ENCODE measurements at regions not wholly inside any gene's neighbourhood (a gene's known extent, or its start where the extent isn't known, plus 50 kb on each side); places are given as distances from the start of the nearest gene placed in this dataset. TPM values are rescaled to one million over a fixed set of nuclear protein-coding genes. Genes with fewer than 3 reads are reported as not detected.

DNA sequence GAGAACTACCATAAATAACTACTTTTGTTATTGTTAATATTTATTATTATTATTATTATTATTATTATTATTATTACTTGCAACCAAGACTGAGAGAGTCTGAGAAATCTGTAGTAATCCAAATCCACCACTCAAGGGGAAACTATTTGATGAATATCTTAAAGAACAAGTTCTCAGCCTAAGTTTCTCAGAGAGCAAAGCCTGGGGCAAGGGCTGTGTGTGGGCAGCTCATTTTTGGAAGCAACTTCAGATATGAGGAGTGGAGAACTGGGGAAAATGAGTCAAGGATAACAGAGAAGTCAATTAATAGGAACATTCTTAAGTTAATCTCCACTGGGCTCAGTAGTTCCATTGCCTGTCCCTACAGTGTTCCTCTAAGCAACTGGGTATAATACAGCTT lies 57.1 kb upstream of the KCNJ16 start:
- Histone ChIP-seq H3K27ac (ENCODE audit: low read depth, low read length) (no peak overlapping the region), H3K27me3 (ENCODE audit: control insufficient read depth, insufficient read depth, low read length) (no peaks in the 10 kb centered on the region), H3K9me3 (ENCODE audit: control insufficient read depth, insufficient read depth, low read length) (no peaks in the 10 kb centered on the region), H3K4me3 (ENCODE audit: low read depth, low read length) (no peak overlapping the region)
- TF ChIP-seq, protein P1, sequence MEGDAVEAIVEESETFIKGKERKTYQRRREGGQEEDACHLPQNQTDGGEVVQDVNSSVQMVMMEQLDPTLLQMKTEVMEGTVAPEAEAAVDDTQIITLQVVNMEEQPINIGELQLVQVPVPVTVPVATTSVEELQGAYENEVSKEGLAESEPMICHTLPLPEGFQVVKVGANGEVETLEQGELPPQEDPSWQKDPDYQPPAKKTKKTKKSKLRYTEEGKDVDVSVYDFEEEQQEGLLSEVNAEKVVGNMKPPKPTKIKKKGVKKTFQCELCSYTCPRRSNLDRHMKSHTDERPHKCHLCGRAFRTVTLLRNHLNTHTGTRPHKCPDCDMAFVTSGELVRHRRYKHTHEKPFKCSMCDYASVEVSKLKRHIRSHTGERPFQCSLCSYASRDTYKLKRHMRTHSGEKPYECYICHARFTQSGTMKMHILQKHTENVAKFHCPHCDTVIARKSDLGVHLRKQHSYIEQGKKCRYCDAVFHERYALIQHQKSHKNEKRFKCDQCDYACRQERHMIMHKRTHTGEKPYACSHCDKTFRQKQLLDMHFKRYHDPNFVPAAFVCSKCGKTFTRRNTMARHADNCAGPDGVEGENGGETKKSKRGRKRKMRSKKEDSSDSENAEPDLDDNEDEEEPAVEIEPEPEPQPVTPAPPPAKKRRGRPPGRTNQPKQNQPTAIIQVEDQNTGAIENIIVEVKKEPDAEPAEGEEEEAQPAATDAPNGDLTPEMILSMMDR (IDR thresholded peaks at IDR 0.05; ENCODE audit: low read depth, low read length), result no peak
- DNase-seq (ENCODE audit: low read depth, low spot score), result no peak
- POLR2A ChIA-PET, result no interaction called here
- CTCF ChIA-PET, result no interaction called here

DNA sequence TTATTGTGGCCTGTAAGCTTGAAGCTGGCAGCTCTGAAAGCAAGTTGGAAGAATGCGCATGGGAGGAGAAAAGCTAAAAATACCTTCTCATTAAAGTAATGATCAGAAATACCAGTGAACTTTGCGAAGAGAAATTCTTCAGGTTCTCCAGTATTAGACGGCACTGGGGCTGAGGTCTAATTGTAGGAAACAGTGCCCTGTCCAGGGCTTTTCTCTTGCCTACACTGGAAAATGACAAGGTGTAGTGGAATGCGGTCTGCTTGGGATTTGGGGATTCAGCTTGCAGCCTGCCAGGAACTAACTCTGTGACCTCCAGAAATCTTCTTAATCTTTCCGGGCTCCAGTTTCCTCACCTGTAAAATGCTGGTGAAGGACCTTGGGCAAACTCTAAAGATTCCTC lies 53.3 kb upstream of the KCNJ16 start:
- Histone ChIP-seq H3K27me3 (ENCODE audit: control insufficient read depth, insufficient read depth, low read length) (no peaks in the 10 kb centered on the region), H3K9me3 (ENCODE audit: control insufficient read depth, insufficient read depth, low read length) (no peaks in the 10 kb centered on the region; the same call in 1 of the 2 replicates), H3K27ac (ENCODE audit: low read depth, low read length) (no peak overlapping the region), H3K4me3 (ENCODE audit: low read depth, low read length) (no peak overlapping the region)
- TF ChIP-seq, protein P1 (IDR thresholded peaks at IDR 0.05; ENCODE audit: low read depth, low read length), result no peak
- DNase-seq (ENCODE audit: low read depth, low spot score), result no peak
- POLR2A ChIA-PET, result no interaction called here
- CTCF ChIA-PET, result interaction anchor here (0.6 kb wide), 1 partner anchor 91 kb away, joined by 3 read pairs; no protein-coding TSS in a partner anchor

DNA sequence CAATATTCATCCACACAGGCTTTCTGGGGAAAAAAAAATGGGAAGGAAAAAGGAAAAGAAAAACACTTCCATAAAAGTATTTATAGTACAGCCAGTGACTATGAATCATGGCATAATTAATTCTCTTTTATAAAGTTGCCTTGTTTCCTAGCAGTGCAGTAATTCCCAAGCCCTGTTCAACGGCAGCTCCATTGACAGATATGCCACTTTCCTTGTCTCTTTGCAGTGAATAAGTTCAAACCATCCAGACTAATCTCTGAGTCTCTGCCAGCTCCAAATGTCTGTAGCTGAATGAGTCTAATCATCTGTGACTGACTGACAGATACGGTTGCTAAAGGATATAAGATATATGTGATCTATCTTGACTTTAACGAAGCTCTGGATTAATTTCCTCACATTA lies 52.9 kb upstream of the KCNJ16 start:
- no peak for DNase-seq (ENCODE audit: low read depth, low spot score)
- POLR2A ChIA-PET, result no interaction called here
- H3K9me3 ChIP-seq (ENCODE audit: control insufficient read depth, insufficient read depth, low read length), result no peaks in the 10 kb centered on the region; the same call in 1 of the 2 replicates
- no peak overlapping the region for H3K27ac ChIP-seq (ENCODE audit: low read depth, low read length)
- H3K27me3 ChIP-seq (ENCODE audit: control insufficient read depth, insufficient read depth, low read length), result no peaks in the 10 kb centered on the region
- CTCF ChIA-PET, result no interaction called here
- no peak overlapping the region for H3K4me3 ChIP-seq (ENCODE audit: low read depth, low read length)
- TF ChIP-seq, protein P1 (IDR thresholded peaks at IDR 0.05; ENCODE audit: low read depth, low read length), result no peak

DNA sequence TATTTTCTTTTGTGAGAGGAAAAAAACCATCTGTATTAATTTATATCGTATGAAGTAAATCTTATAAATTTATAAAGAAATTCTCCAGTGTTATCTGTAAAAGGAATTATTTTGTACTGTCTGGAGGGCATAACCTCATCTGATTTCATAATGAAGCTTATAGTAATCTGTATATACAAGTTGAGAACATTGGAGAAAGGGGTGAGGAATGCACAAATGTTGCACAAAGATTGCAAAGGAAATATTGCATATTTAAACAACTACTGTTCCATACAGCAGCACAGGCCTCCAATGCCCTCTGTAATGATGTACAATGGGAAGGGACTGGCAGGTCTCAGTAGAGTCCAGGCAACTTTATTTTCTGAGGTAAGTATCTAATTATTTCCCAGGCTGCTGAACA lies 50.8 kb upstream of the KCNJ16 start:
- Histone ChIP-seq H3K27ac (ENCODE audit: low read depth, low read length) (no peak overlapping the region), H3K27me3 (ENCODE audit: control insufficient read depth, insufficient read depth, low read length) (no peaks in the 10 kb centered on the region), H3K9me3 (ENCODE audit: control insufficient read depth, insufficient read depth, low read length) (no peaks in the 10 kb centered on the region; the same call in none of the 2 replicates), H3K4me3 (ENCODE audit: low read depth, low read length) (no peak overlapping the region)
- CTCF ChIA-PET, result no interaction called here
- POLR2A ChIA-PET, result no interaction called here
- no peak for DNase-seq (ENCODE audit: low read depth, low spot score)
- TF ChIP-seq, protein P1 (IDR thresholded peaks at IDR 0.05; ENCODE audit: low read depth, low read length), result no peak

Small RNA genes in the stretch of these regions (small RNA-seq; reads per million reads assigned to genes)
- not detected for gene AC002545.1 (ENCODE audit: insufficient read length, low read depth)
- not detected for gene RF00019 (ENCODE audit: insufficient read length, low read depth)

Measured in AG04450 (cell line).